ENCODE measurements at regions not wholly inside any gene's neighbourhood (a gene's known extent, or its start where the extent isn't known, plus 50 kb on each side); places are given as distances from the start of the nearest gene placed in this dataset.

DNA sequence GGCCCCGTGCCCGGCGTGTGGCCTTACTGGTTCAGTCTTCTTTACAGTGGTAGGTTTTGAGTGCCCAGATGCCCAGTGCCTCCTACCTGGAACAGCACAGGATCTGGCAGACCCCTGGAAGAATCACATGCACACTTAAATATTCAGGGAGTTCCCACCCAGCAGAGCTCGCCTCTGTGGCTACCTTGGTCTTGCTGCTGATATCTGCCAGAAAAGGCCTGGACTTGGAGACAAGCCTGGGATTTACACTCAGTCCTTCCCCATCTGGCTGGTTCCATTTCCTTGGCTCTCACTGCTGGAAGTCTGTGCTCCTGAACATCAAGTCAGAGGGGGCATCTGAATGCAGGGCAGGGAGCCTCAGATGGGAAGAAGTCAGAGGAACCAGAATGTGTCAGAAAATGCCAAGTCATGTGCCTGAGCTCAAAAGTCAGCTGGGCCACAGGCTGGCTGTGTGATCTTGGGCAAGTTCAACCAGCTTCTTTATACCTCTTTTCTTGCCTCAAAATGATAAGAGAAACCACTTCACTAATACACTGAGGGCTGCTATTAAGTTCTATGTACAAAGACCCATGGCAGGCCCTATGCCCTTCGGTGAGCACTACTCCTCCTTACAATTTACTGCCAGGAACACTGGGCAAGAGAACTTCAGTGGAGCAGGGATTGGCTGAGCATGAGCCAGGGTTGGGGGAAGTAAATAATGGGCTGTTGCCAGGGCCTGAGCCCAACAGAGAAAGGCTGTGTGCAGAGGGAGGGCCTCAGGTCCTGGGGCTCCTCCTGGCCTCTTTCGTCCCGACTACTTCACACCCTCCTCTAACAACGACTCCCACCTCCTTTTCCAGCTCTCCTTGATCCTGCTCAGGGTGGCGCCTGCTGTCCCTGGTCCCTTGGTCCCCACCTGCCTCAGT is 135.9 kb downstream of the GPCPD1 start:
- DNase-seq (ENCODE audit: low read depth in 1 of 2, low spot score in 2 of 2) (no peak), FAIRE-seq (no peak)
- no peaks in the 10 kb centered on the region for H3K36me3 ChIP-seq (ENCODE audit: control insufficient read depth in 2 of 4, insufficient read depth in 4 of 4, low read length in 3 of 4)
- H3K79me2 ChIP-seq (ENCODE audit: control insufficient read depth in 1 of 2, insufficient read depth in 2 of 2, low read length in 2 of 2): no peaks in the 10 kb centered on the region
- H3K23me2 ChIP-seq (ENCODE audit: low read depth, low read length): no peaks in the 10 kb centered on the region
- no peak overlapping the region for H2BK15ac ChIP-seq (ENCODE audit: low read length)
- no peaks in the 10 kb centered on the region; a peak in 1 of 4 replicates for H3K9me3 ChIP-seq (ENCODE audit: insufficient read depth in 2 of 2, low read depth in 1 of 2, low read length in 1 of 2)
- H3K23ac ChIP-seq (ENCODE audit: insufficient read length): no peak overlapping the region
- no peak overlapping the region for H3K4ac ChIP-seq (replicated peaks; ENCODE audit: insufficient read length, low read depth, low read length)
- H3K4me2 ChIP-seq (ENCODE audit: insufficient read depth in 1 of 2, low read depth in 2 of 2, low read length in 2 of 2): no peak overlapping the region
- no peak overlapping the region for H3K4me3 ChIP-seq (ENCODE audit: extremely low read depth in 1 of 4, insufficient read depth in 2 of 4, low read depth in 3 of 4, low read length in 4 of 4)
- 86% methylated on average over 6 of the region's 9 CpGs; no CpG with 5 or more reads in 1 of the 2 experiments for WGBS, 2 experiments (ENCODE audit: extremely low coverage in 1 of 2, insufficient coverage in 1 of 2, insufficient read length in 1 of 2, insufficient replicate concordance in 2 of 2, low coverage in 1 of 2, low lambda C conversion rate in 2 of 2, missing lambda C conversion rate in 1 of 2)
- no peak overlapping the region for H2BK12ac ChIP-seq (ENCODE audit: low read depth, low read length)
- H2AFZ ChIP-seq (ENCODE audit: low read length): no peak overlapping the region
- no peak overlapping the region for H4K91ac ChIP-seq (replicated peaks; ENCODE audit: insufficient read length, low read length)
- no peak overlapping the region for H3K9ac ChIP-seq (replicated peaks in 1 of 4; ENCODE audit: extremely low read depth in 1 of 4, low read depth in 3 of 4, low read length in 3 of 4)
- no peaks in the 10 kb centered on the region for H4K20me1 ChIP-seq (replicated peaks in 1 of 2; ENCODE audit: control insufficient read depth in 1 of 2, insufficient read depth in 2 of 2, low read length in 2 of 2)
- H2BK20ac ChIP-seq (ENCODE audit: low read length): no peak overlapping the region
- H4K8ac ChIP-seq (ENCODE audit: extremely low read depth, insufficient read depth, low read length): no peak overlapping the region; the same call in 1 of the 2 replicates
- POLR2A ChIA-PET (ENCODE audit: partially characterized antibody): no interaction called here
- H3K56ac ChIP-seq (replicated peaks; ENCODE audit: insufficient read length, low read depth, low read length): no peak overlapping the region
- H3K4me1 ChIP-seq (replicated peaks in 1 of 4; ENCODE audit: control insufficient read depth in 3 of 4, insufficient read depth in 4 of 4, low read length in 3 of 4): peaks cover 0 to 6% (median 0%) of the 10 kb centered on the region in 4 experiments; a peak in 3 of 7 replicates
- no peak overlapping the region for H3K18ac ChIP-seq (ENCODE audit: extremely low read depth, low read length)
- H4K5ac ChIP-seq (ENCODE audit: insufficient read length, low read depth, low read length): no peak overlapping the region
- no peak overlapping the region for H3K14ac ChIP-seq (ENCODE audit: insufficient read length)
- H2BK120ac ChIP-seq (replicated peaks; ENCODE audit: low read depth, low read length): no peak overlapping the region
- TF ChIP-seq BACH1 (IDR thresholded peaks at IDR 0.05; ENCODE audit: low read length) (no peak), NANOG (IDR thresholded peaks at IDR 0.05; ENCODE audit: insufficient read depth, low read depth, low read length, poor library complexity, severe bottlenecking) (no peak), POLR2AphosphoS5 (IDR thresholded peaks at IDR 0.05; ENCODE audit: low read depth, low read length) (no peak), TEAD4 (IDR thresholded peaks at IDR 0.05; ENCODE audit: low read depth, low read length) (no peak), TAF1 (IDR thresholded peaks at IDR 0.05; ENCODE audit: low read depth, low read length) (no peak)
- no peaks in the 10 kb centered on the region for H3K79me1 ChIP-seq (ENCODE audit: low read depth, low read length)
- CTCF ChIA-PET (ENCODE audit: partially characterized antibody): interaction anchor here (1.6 kb wide), 1 partner anchor 10 kb away, joined by 3 read pairs; no protein-coding TSS in a partner anchor
- H3K27me3 ChIP-seq (replicated peaks in 1 of 4; ENCODE audit: control insufficient read depth in 3 of 4, extremely low read depth in 1 of 4, insufficient read depth in 3 of 4, low read length in 3 of 4): no peaks in the 10 kb centered on the region
- H2BK5ac ChIP-seq (ENCODE audit: low read depth, low read length): no peak overlapping the region
- H2AK5ac ChIP-seq (ENCODE audit: low read depth, low read length): no peak overlapping the region
- H3K27ac ChIP-seq (ENCODE audit: low read depth, low read length): no peak overlapping the region
